H9 (cell line): ENCODE measurements at regions not wholly inside any gene's neighbourhood (a gene's known extent, or its start where the extent isn't known, plus 50 kb on each side); places are given as distances from the start of the nearest gene placed in this dataset.

Experiments
- DNase-seq: peaks from one replicate; pipeline ENCODE4 v3.0.0-alpha.2; 2017
- H2AFZ ChIP-seq: one replicate; pipeline ENCODE4 v1.6.1; 2013; ENCODE audit warnings: mild to moderate bottlenecking, low read length, control low read depth, moderate library complexity
- H2AK5ac ChIP-seq: 2 replicates; pipeline ENCODE4 v1.6.1; 2013; ENCODE audit warnings: low read length, control low read depth, mixed read lengths; ENCODE audit not compliant: insufficient read length
- H2BK120ac ChIP-seq: one replicate; pipeline ENCODE4 v1.6.1; 2013; ENCODE audit warnings: low read depth, mild to moderate bottlenecking, low read length, control low read depth, inconsistent platforms; ENCODE audit not compliant: poor library complexity, severe bottlenecking
- H2BK12ac ChIP-seq: 2 replicates; pipeline ENCODE4 v1.6.1; 2013; ENCODE audit warnings: low read length, control low read depth, mixed read lengths, low read depth; ENCODE audit not compliant: insufficient read length
- H2BK15ac ChIP-seq: 2 replicates; pipeline ENCODE4 v1.6.1; 2013; ENCODE audit warnings: low read depth, low read length, control low read depth
- H2BK20ac ChIP-seq: one replicate; pipeline ENCODE4 v1.6.1; 2013; ENCODE audit warnings: low read depth, mild to moderate bottlenecking, low read length, control low read depth, inconsistent platforms; ENCODE audit not compliant: poor library complexity, severe bottlenecking
- H2BK5ac ChIP-seq: 2 replicates; pipeline ENCODE4 v1.6.1; 2013; ENCODE audit warnings: low read length, control low read depth, mixed read lengths; ENCODE audit not compliant: insufficient read length
- H3K14ac ChIP-seq: 2 replicates; pipeline ENCODE4 v1.6.1; 2013; ENCODE audit warnings: low read length, control low read depth; ENCODE audit not compliant: insufficient read depth
- H3K18ac ChIP-seq: 2 replicates; pipeline ENCODE4 v1.6.1; 2013; ENCODE audit warnings: low read depth, mild to moderate bottlenecking, mixed read lengths, low read length, control low read depth; ENCODE audit not compliant: insufficient read length
- H3K23ac ChIP-seq: 2 replicates; pipeline ENCODE4 v1.6.1; 2013; ENCODE audit warnings: low read length, control low read depth, mixed read lengths, low read depth; ENCODE audit not compliant: insufficient read length
- H3K23me2 ChIP-seq: 2 replicates; pipeline ENCODE4 v1.6.1; 2013; ENCODE audit warnings: low read depth, mild to moderate bottlenecking, mixed read lengths, low read length, control low read depth; ENCODE audit not compliant: insufficient read length, poor library complexity, severe bottlenecking
- H3K27ac ChIP-seq: 2 replicates; pipeline ENCODE4 v1.5.1; 2013; ENCODE audit warnings: low read length, control low read depth, mixed read lengths, low read depth; ENCODE audit not compliant: insufficient read length
- H3K27me3 ChIP-seq: 2 replicates; pipeline ENCODE4 v1.6.1; 2013; ENCODE audit warnings: low read length, control low read depth, inconsistent platforms; ENCODE audit not compliant: insufficient read depth
- H3K4ac ChIP-seq: 2 replicates; pipeline ENCODE4 v1.6.1; 2013; ENCODE audit warnings: low read depth, mild to moderate bottlenecking, control low read depth, inconsistent platforms, low read length, moderate library complexity
- H3K4me1 ChIP-seq: 2 replicates; pipeline ENCODE4 v1.6.1; 2013; ENCODE audit warnings: low read length, control low read depth, inconsistent platforms; ENCODE audit not compliant: insufficient read depth
- H3K4me2 ChIP-seq: 2 replicates; pipeline ENCODE4 v1.6.1; 2013; ENCODE audit warnings: low read length, control low read depth, mixed read lengths; ENCODE audit not compliant: insufficient read length, insufficient read depth
- H3K56ac ChIP-seq: 2 replicates; pipeline ENCODE4 v1.6.1; 2013; ENCODE audit warnings: low read depth, mild to moderate bottlenecking, mixed read lengths, low read length, control low read depth; ENCODE audit not compliant: insufficient read length
- H3K79me1 ChIP-seq: 2 replicates; pipeline ENCODE4 v1.6.1; 2013; ENCODE audit warnings: low read depth, mild to moderate bottlenecking, moderate library complexity, low read length, control low read depth, inconsistent platforms; ENCODE audit not compliant: insufficient read depth, poor library complexity, severe bottlenecking
- H3K79me2 ChIP-seq: 2 replicates; pipeline ENCODE4 v1.6.1; 2013; ENCODE audit warnings: low read length, control low read depth, inconsistent platforms; ENCODE audit not compliant: insufficient read depth
- H3K9ac ChIP-seq: 2 replicates; pipeline ENCODE4 v1.6.1; 2013; ENCODE audit warnings: low read length, control low read depth, mixed read lengths; ENCODE audit not compliant: insufficient read length; ENCODE audit errors: extremely low read depth
- H3K9me3 ChIP-seq: one replicate; pipeline ENCODE4 v1.6.1; 2013; ENCODE audit warnings: low read depth, low read length, inconsistent platforms; ENCODE audit not compliant: control insufficient read depth
- H3T11ph ChIP-seq: one replicate; pipeline ENCODE4 v1.6.1; 2013; ENCODE audit warnings: mild to moderate bottlenecking, low read length, control low read depth, inconsistent platforms
- H4K20me1 ChIP-seq: one replicate; pipeline ENCODE4 v1.6.1; 2013; ENCODE audit not compliant: control insufficient read depth, insufficient read length, insufficient read depth
- H4K5ac ChIP-seq: 2 replicates; pipeline ENCODE4 v1.6.1; 2013; ENCODE audit warnings: low read depth, mild to moderate bottlenecking, mixed read lengths, low read length, control low read depth; ENCODE audit not compliant: insufficient read length
- H4K8ac ChIP-seq: replicated peaks from 2 replicates; pipeline ENCODE4 v1.6.1; 2013; ENCODE audit warnings: low read length, control low read depth, mixed read lengths, low read depth; ENCODE audit not compliant: insufficient read length
- H4K91ac ChIP-seq: 2 replicates; pipeline ENCODE4 v1.6.1; 2013; ENCODE audit warnings: low read depth, mild to moderate bottlenecking, moderate library complexity, mixed read lengths, low read length, control low read depth; ENCODE audit not compliant: insufficient read length
- H3K27ac Mint-ChIP-seq, 3 experiments: 2 replicates in 2 of 3; 3 replicates in 1 of 3; pipeline ENCODE4 v1.8.0; 2020 to 2021; ENCODE audit warnings: mixed read lengths in 3 of 3, mild to moderate bottlenecking in 1 of 3, moderate library complexity in 1 of 3
- H3K27me3 Mint-ChIP-seq: 2 replicates; pipeline ENCODE4 v1.8.0; 2021; ENCODE audit warnings: low read depth, mild to moderate bottlenecking, moderate library complexity, mixed read lengths
- H3K36me3 Mint-ChIP-seq, 3 experiments: 2 replicates in 2 of 3; 3 replicates in 1 of 3; pipeline ENCODE4 v1.8.0; 2020 to 2021; ENCODE audit warnings: low read depth in 3 of 3, mixed read lengths in 3 of 3; ENCODE audit not compliant: insufficient read depth in 1 of 3
- H3K4me1 Mint-ChIP-seq, 2 experiments: 2 replicates each; pipeline ENCODE4 v1.8.0; 2020; ENCODE audit warnings: mixed read lengths in 2 of 2
- H3K4me3 Mint-ChIP-seq, 2 experiments: 2 replicates in 1 of 2; 3 replicates in 1 of 2; pipeline ENCODE4 v1.8.0; 2020 to 2021; ENCODE audit warnings: mild to moderate bottlenecking in 2 of 2, mixed read lengths in 2 of 2, moderate library complexity in 1 of 2
- H3K9me3 Mint-ChIP-seq, 2 experiments: 2 replicates in 1 of 2; 3 replicates in 1 of 2; pipeline ENCODE4 v1.8.0; 2020; ENCODE audit warnings: mild to moderate bottlenecking in 2 of 2, mixed read lengths in 2 of 2, moderate library complexity in 1 of 2
- CTCF ChIP-seq: fragments of 200-600 bp; sonication (generic); conservative IDR thresholded peaks from 3 replicates; pipeline ENCODE4 v1.8.0; 2021; ENCODE audit warnings: antibody characterized with exemption, mild to moderate bottlenecking
- WGBS: extraction: QIAGEN DNeasy Blood & Tissue Kit; methylation state at CpG from one replicate; pipeline ENCODE4 v1.1.7; 2013; ENCODE audit warnings: missing lambda C conversion rate, low lambda C conversion rate, mixed read lengths; ENCODE audit not compliant: insufficient read length; ENCODE audit errors: extremely low coverage; 5-methylcytosine and 5-hydroxymethylcytosine counted together

GRCh38 chr7:142535123-142535779 is 214.0 kb upstream of the PRSS1 start:
- no peak overlapping the region for H3K4ac ChIP-seq
- H3K4me3 Mint-ChIP-seq: no peak overlapping the region; a peak in 1 of 5 replicates

More at GRCh38 chr7:142535123-142535779, 214.0 kb upstream of the PRSS1 start:
- no peak overlapping the region for H2BK12ac ChIP-seq
- peaks cover 7% of the 10 kb centered on the region for H3K27me3 Mint-ChIP-seq
- H3K9me3 ChIP-seq: no peaks in the 10 kb centered on the region
- H3K27me3 ChIP-seq: no peaks in the 10 kb centered on the region
- H3K23me2 ChIP-seq: no peaks in the 10 kb centered on the region
- H2AK5ac ChIP-seq: no peak overlapping the region
- H3K23ac ChIP-seq: no peak overlapping the region
- H2BK120ac ChIP-seq: no peak overlapping the region
- no peaks in the 10 kb centered on the region for H3K4me1 ChIP-seq
- H4K20me1 ChIP-seq: no peaks in the 10 kb centered on the region
- no peak overlapping the region for H2BK5ac ChIP-seq
- no peak overlapping the region for H3K56ac ChIP-seq
- H4K8ac ChIP-seq: no peak overlapping the region
- H3K79me1 ChIP-seq: no peaks in the 10 kb centered on the region
- no peak overlapping the region for H3K9ac ChIP-seq
- no peak overlapping the region for H4K91ac ChIP-seq
- no peak overlapping the region for H3K14ac ChIP-seq
- H3K4me1 Mint-ChIP-seq: peaks cover 7 to 10% of the 10 kb centered on the region in 2 experiments
- TF ChIP-seq CTCF: peak; percentile 91
- H3K18ac ChIP-seq: no peak overlapping the region
- no peaks in the 10 kb centered on the region for H3K36me3 Mint-ChIP-seq
- H3K79me2 ChIP-seq: no peaks in the 10 kb centered on the region
- no CpG with 5 or more reads among the region's 7 CpGs for WGBS
- no peak overlapping the region for H4K5ac ChIP-seq
- H2BK15ac ChIP-seq: no peak overlapping the region
- H3T11ph ChIP-seq: no peak overlapping the region
- DNase-seq: peak; percentile 80
- peak overlapping the region; percentile 10 for H3K4me2 ChIP-seq
- H2BK20ac ChIP-seq: no peak overlapping the region
- H3K27ac Mint-ChIP-seq: peak overlapping the region in 1 of 3 experiments; percentile 26; a peak in 2 of 7 replicates
- no peak overlapping the region for H3K27ac ChIP-seq
- no peaks in the 10 kb centered on the region for H3K9me3 Mint-ChIP-seq
- H2AFZ ChIP-seq: no peak overlapping the region
